GM23338 (cell line): ENCODE measurements at regions not wholly inside any gene's neighbourhood (a gene's known extent, or its start where the extent isn't known, plus 50 kb on each side); places are given as distances from the start of the nearest gene placed in this dataset.

Experiments
- ATAC-seq: fragments of 200-7000 bp; cut with Tn5 transposase; 3 replicates; pipeline ENCODE4 v1.9.1; 2020
- DNase-seq: peaks from one replicate; pipeline ENCODE4 v3.0.0-alpha.2; 2015; ENCODE audit warnings: low spot score
- H2AFZ ChIP-seq: fragments of 200-600 bp; sonication (generic); 2 replicates; pipeline ENCODE4 v1.8.0; 2016; ENCODE audit warnings: antibody characterized with exemption, mild to moderate bottlenecking, moderate library complexity
- H3F3A ChIP-seq: fragments of 200-600 bp; sonication (generic); replicated peaks from 2 replicates; pipeline ENCODE4 v1.8.0; 2017; ENCODE audit warnings: antibody characterized with exemption, mixed run types, low read depth
- H3K27ac ChIP-seq: fragments of 200-600 bp; sonication (generic); 2 replicates; pipeline ENCODE4 v1.6.1; 2016; ENCODE audit warnings: low read depth
- H3K27me3 ChIP-seq: fragments of 200-600 bp; sonication (generic); 2 replicates; pipeline ENCODE4 v1.8.0; 2016; ENCODE audit warnings: mild to moderate bottlenecking, mixed run types, moderate library complexity; ENCODE audit not compliant: insufficient read depth
- H3K36me3 ChIP-seq: fragments of 200-600 bp; sonication (generic); 2 replicates; pipeline ENCODE4 v1.8.0; 2016; ENCODE audit warnings: mild to moderate bottlenecking; ENCODE audit not compliant: insufficient read depth
- H3K4me1 ChIP-seq: fragments of 200-600 bp; sonication (generic); 2 replicates; pipeline ENCODE4 v1.8.0; 2016; ENCODE audit warnings: mild to moderate bottlenecking, moderate library complexity; ENCODE audit not compliant: insufficient read depth
- H3K4me2 ChIP-seq: fragments of 200-600 bp; sonication (generic); 2 replicates; pipeline ENCODE4 v1.7.1; 2017; ENCODE audit warnings: mixed run types
- H3K4me3 ChIP-seq: fragments of 200-600 bp; sonication (generic); 2 replicates; pipeline ENCODE4 v1.6.1; 2016; ENCODE audit warnings: mixed run types
- H3K79me2 ChIP-seq: fragments of 200-600 bp; sonication (generic); replicated peaks from 2 replicates; pipeline ENCODE4 v1.8.0; 2017; ENCODE audit warnings: mild to moderate bottlenecking; ENCODE audit not compliant: insufficient read depth
- H3K9me2 ChIP-seq: fragments of 200-600 bp; sonication (generic); 2 replicates; pipeline ENCODE4 v1.8.0; 2017; ENCODE audit not compliant: insufficient read depth
- H4K20me1 ChIP-seq: fragments of 200-600 bp; sonication (generic); replicated peaks from 2 replicates; pipeline ENCODE4 v1.8.0; 2017; ENCODE audit warnings: mild to moderate bottlenecking; ENCODE audit not compliant: insufficient read depth
- H3K27ac Mint-ChIP-seq: 2 replicates; pipeline ENCODE4 v1.8.0; 2020; ENCODE audit warnings: inconsistent platforms, mild to moderate bottlenecking, moderate library complexity, mixed read lengths
- H3K27me3 Mint-ChIP-seq: 3 replicates; pipeline ENCODE4 v1.8.0; 2022; ENCODE audit warnings: low read depth, mild to moderate bottlenecking, moderate library complexity, mixed read lengths, inconsistent platforms; ENCODE audit not compliant: insufficient read depth, poor library complexity
- H3K36me3 Mint-ChIP-seq: 3 replicates; pipeline ENCODE4 v1.8.0; 2021; ENCODE audit warnings: low read depth, mild to moderate bottlenecking, inconsistent platforms, moderate library complexity, mixed read lengths
- H3K4me1 Mint-ChIP-seq: 3 replicates; pipeline ENCODE4 v1.8.0; 2020; ENCODE audit warnings: mild to moderate bottlenecking, inconsistent platforms, mixed read lengths
- H3K4me3 Mint-ChIP-seq: 3 replicates; pipeline ENCODE4 v1.8.0; 2021; ENCODE audit warnings: moderate library complexity, mild to moderate bottlenecking, inconsistent platforms, mixed read lengths
- H3K9me3 Mint-ChIP-seq: 3 replicates; pipeline ENCODE4 v1.8.0; 2020; ENCODE audit warnings: moderate library complexity, mild to moderate bottlenecking, inconsistent platforms, mixed read lengths
- CREB1 ChIP-seq: fragments of 250-450 bp; sonication (Bioruptor Pico); IDR thresholded peaks from 2 replicates; pipeline ENCODE4 v1.5.0; 2020; ENCODE audit warnings: low read depth, mild to moderate bottlenecking, moderate library complexity
- CTCF ChIP-seq, 2 experiments: fragments of 200-600 bp in 1 of 2; sonication (generic) in 1 of 2; conservative IDR thresholded peaks; 2 replicates each; pipeline versions ENCODE4 v1.5.1 to v1.6.1; 2016 to 2017; ENCODE audit warnings: antibody characterized with exemption in 2 of 2, low read depth in 2 of 2, mild to moderate bottlenecking in 2 of 2, moderate library complexity in 1 of 2
- ETS1 ChIP-seq: IDR thresholded peaks from 2 replicates; pipeline ENCODE4 v1.6.1; 2016; ENCODE audit warnings: antibody characterized with exemption
- EZH2 ChIP-seq: fragments of 200-600 bp; sonication (generic); IDR thresholded peaks from one replicate; pipeline ENCODE4 v1.8.0; 2017; ENCODE audit warnings: antibody characterized with exemption, mild to moderate bottlenecking, low read depth; ENCODE audit not compliant: unreplicated experiment
- EZH2phosphoT487 ChIP-seq: fragments of 200-600 bp; sonication (generic); IDR thresholded peaks from one replicate; pipeline ENCODE4 v1.8.1; 2018; ENCODE audit warnings: antibody characterized with exemption; ENCODE audit not compliant: unreplicated experiment
- JUNB ChIP-seq: IDR thresholded peaks from one replicate; pipeline ENCODE4 v1.6.1; 2016; ENCODE audit warnings: antibody characterized with exemption; ENCODE audit not compliant: unreplicated experiment
- NANOG ChIP-seq: IDR thresholded peaks from 2 replicates; pipeline ENCODE4 v1.6.1; 2016; ENCODE audit warnings: antibody characterized with exemption, borderline replicate concordance
- POLR2AphosphoS5 ChIP-seq: IDR thresholded peaks from 2 replicates; pipeline ENCODE4 v1.6.1; 2016; ENCODE audit warnings: antibody characterized with exemption, low read depth
- REST ChIP-seq: IDR thresholded peaks from one replicate; pipeline ENCODE4 v1.6.1; 2018; ENCODE audit warnings: antibody characterized with exemption; ENCODE audit not compliant: unreplicated experiment
- STAT1 ChIP-seq: IDR thresholded peaks from one replicate; pipeline ENCODE4 v1.6.1; 2016; ENCODE audit warnings: antibody characterized with exemption; ENCODE audit not compliant: unreplicated experiment
- ZNF114 ChIP-seq: fragments of 250-450 bp; sonication (Bioruptor Pico); IDR thresholded peaks from 2 replicates; pipeline ENCODE4 v1.5.0; 2020; ENCODE audit warnings: mild to moderate bottlenecking, moderate library complexity
- ZNF331 ChIP-seq: fragments of 250-450 bp; sonication (Bioruptor Pico); IDR thresholded peaks from 2 replicates; pipeline ENCODE4 v1.5.0; 2020; ENCODE audit warnings: low read depth, mild to moderate bottlenecking, moderate library complexity
- ZNF462 ChIP-seq: fragments of 250-450 bp; sonication (Bioruptor Pico); IDR thresholded peaks from 2 replicates; pipeline ENCODE4 v1.5.0; 2020; ENCODE audit warnings: mild to moderate bottlenecking, moderate library complexity

- no peaks in the 10 kb centered on the region for H3K36me3 ChIP-seq
- H3K4me3 ChIP-seq: peak overlapping the region; percentile 69
- H3K27ac ChIP-seq: no peak overlapping the region
- H3K79me2 ChIP-seq: no peaks in the 10 kb centered on the region
- Mint-ChIP-seq H3K4me1 (peaks cover 2% of the 10 kb centered on the region), H3K27me3 (peaks cover 49% of the 10 kb centered on the region), H3K27ac (no peak overlapping the region), H3K4me3 (peak overlapping the region; percentile 58), H3K36me3 (no peaks in the 10 kb centered on the region), H3K9me3 (no peaks in the 10 kb centered on the region)
- no peaks in the 10 kb centered on the region for H3K9me2 ChIP-seq
- H4K20me1 ChIP-seq: no peaks in the 10 kb centered on the region
- no peaks in the 10 kb centered on the region for H3F3A ChIP-seq
- peak overlapping the region; percentile 92 for H3K4me2 ChIP-seq
- H3K27me3 ChIP-seq: peaks cover 36% of the 10 kb centered on the region
- H3K4me1 ChIP-seq: peaks cover 7% of the 10 kb centered on the region; the same call in 1 of the 2 replicates
- DNase-seq (peak; percentile 91), ATAC-seq (peak; percentile 85)
- no peak for TF ChIP-seq EZH2phosphoT487
- TF ChIP-seq STAT1: no peak
- TF ChIP-seq POLR2AphosphoS5: no peak
- TF ChIP-seq CREB1: no peak
- TF ChIP-seq ZNF462 (CRISPR knock-in tag): no peak
- TF ChIP-seq EZH2: peak; percentile 36
- TF ChIP-seq ZNF331 (CRISPR knock-in tag): no peak
- TF ChIP-seq ETS1: no peak
- TF ChIP-seq JUNB: no peak
- peak; percentile 79 to 91 for TF ChIP-seq CTCF (conservative IDR thresholded peaks at IDR 0.05; ENCODE audit: low read depth in 2 of 2)
- TF ChIP-seq ZNF114: no peak
- no peak for TF ChIP-seq REST
- TF ChIP-seq NANOG: no peak
- peak overlapping the region; percentile 98 for H2AFZ ChIP-seq
Measured at GRCh38 chr15:98421419-98422129, 226.8 kb upstream of the IGF1R start.
